Ovary (tissue), 7 donors: ENCODE measurements at regions not wholly inside any gene's neighbourhood (a gene's known extent, or its start where the extent isn't known, plus 50 kb on each side); places are given as distances from the start of the nearest gene placed in this dataset.

Experiments used
- DNase-seq, 5 donors: peaks; one replicate each; pipeline ENCODE4 v3.0.0-alpha.2; 2019 to 2020
- H3K27ac ChIP-seq, 2 donors: fragments of 200-600 bp; one replicate each; pipeline versions ENCODE4 v1.5.1 to v1.8.0; 2019 to 2022
- H3K27me3 ChIP-seq: fragments of 200-600 bp; one replicate; pipeline ENCODE4 v1.8.0; 2022
- H3K36me3 ChIP-seq: fragments of 200-600 bp; sonication (generic); one replicate; pipeline ENCODE4 v1.5.1; 2019
- H3K4me1 ChIP-seq: one replicate; pipeline ENCODE4 v1.8.1; 2013; ENCODE audit warnings: mild to moderate bottlenecking, moderate library complexity; ENCODE audit not compliant: insufficient read depth
- H3K4me3 ChIP-seq: fragments of 200-600 bp; sonication (generic); one replicate; pipeline ENCODE4 v1.5.1; 2017
- H3K9me3 ChIP-seq, 2 donors: fragments of 200-600 bp in 1 of 2; sonication (generic) in 1 of 2; one replicate each; pipeline versions ENCODE4 v1.5.1 to v1.8.1; 2013 to 2019; ENCODE audit warnings: mild to moderate bottlenecking in 1 of 2, moderate library complexity in 1 of 2
- CTCF ChIP-seq, 3 donors: fragments of 450-650 bp in 2 of 3; fragments of 200-600 bp in 1 of 3; IDR thresholded peaks; one replicate each; pipeline versions ENCODE4 v1.5.1 to v1.8.0; 2016 to 2022; ENCODE audit warnings: antibody characterized with exemption in 3 of 3, mild to moderate bottlenecking in 1 of 3
- EP300 ChIP-seq: sonication (generic); formaldehyde crosslinking; IDR thresholded peaks from one replicate; pipeline ENCODE4 v1.6.1; 2017; ENCODE audit warnings: antibody characterized with exemption
- POLR2A ChIP-seq: fragments of 450-650 bp; IDR thresholded peaks from one replicate; pipeline ENCODE4 v1.6.1; 2017; ENCODE audit warnings: antibody characterized with exemption, mild to moderate bottlenecking, moderate library complexity
- WGBS, 3 donors: extraction: QIAGEN DNeasy Blood & Tissue Kit in 1 of 3; methylation state at CpG; one replicate each; pipeline versions ENCODE4 v1.1.5 to v1.1.7; 2013 to 2017; 5-methylcytosine and 5-hydroxymethylcytosine counted together
- intact Hi-C, 4 donors: fragments of 100-400 bp; cut with DNase I; formaldehyde crosslinking; loops; one replicate each; pipeline versions ENCODE4 v1.11.0 to v1.15.1; 2022 to 2023
- donor health status: DM: no; HTN: no; CAD: no; lungs with moderate emphysema.
- donor health status: DM: no; HTN: no; CAD: no.
- donor health status: Bipolar disorder and iron deficiency.
- donor health status: DM: no; HTN: no; CAD: no.
- donor health status: DM: yes; HTN: yes; CAD: no.

DNA sequence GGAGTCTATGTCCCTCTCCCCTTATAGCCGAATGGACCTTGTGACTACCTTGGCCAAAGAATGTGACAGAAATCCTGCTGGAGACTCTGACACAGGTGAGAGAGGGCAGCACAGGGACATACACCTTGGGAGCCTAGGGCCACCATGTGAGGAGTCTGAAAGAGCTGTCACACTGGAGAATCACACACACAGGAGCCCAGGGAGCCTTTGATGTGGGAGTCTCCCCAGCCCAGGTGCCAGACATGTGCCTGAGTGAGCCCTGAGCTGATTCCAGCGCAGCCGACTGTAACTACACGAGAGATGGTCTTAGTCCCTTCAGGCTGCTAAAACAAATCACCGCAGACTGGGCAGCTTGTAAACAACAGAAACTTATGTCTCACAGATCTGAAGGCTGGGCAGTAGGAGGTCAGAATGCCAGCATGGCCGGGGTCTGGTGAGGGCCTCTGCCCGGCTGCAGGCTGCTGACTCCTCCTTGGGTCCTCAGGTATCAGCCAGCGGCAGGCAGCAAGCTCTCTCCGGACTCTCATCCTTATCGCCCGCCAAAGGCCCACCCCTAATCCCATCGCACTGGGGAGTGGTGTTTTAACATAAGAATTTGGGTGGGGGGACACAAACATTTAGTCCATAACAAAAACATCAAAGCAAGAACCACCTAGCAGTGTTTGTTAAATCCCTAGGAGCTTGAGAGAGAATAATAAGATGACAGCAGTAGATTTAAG is 63.8 kb upstream of the GPR45 start:
- 39 to 46% (median 43%) methylated on average over 12 of the region's 12 CpGs for WGBS, 3 donors

DNA sequence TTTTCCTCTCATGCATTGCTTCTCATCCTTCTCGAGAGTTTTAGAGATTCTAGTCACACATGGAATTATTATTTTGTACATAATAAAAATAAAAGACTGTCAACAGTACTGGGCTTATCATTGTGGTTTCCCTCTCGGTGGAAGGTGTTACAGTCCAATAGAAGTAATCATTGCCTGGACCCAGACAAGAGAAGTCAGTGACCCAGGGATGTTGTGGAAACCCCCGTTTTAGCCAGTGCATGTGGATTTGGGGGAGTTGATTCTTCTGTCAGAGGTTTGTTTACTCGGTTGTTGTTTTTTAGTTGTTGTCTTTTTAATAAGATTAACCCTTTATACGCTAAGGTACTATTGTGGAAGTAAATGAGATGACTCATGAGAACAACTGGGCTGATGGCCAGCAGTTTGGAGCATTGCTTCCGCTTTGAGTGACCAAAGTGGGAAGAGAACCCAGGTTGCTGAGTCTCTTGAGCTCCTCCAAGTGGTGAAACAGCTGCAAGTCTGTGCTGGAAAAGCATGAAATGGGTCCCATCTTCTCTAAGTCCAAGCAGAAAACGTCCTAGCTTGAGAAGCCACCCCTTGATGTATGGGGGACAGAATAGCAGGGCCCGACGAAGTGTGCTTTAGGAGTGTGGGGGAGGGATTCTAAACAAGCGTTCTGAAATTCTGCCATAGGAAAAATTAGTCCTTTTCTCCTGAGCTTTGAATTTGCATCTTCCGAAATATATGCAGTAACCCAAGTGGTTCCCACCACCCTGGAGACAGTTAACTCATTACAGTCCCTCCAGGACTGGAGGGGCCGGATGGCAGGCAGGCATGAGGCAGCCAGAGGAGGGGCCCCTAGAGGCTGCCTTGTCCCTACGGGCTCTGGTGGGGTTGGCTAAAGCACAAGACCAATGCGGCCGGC is 61.8 kb upstream of the GPR45 start:
- TF ChIP-seq POLR2A (no peak), EP300 (no peak), CTCF (IDR thresholded peaks at IDR 0.05) (no peak)
- intact Hi-C loops = no loop called here
- H3K36me3 ChIP-seq = no peaks in the 10 kb centered on the region
- 43 to 56% (median 55%) methylated on average over 15 of the region's 15 CpGs for whole genome bisulfite sequencing, 3 donors
- no peaks in the 10 kb centered on the region for H3K4me1 ChIP-seq
- H3K27me3 ChIP-seq = no peaks in the 10 kb centered on the region
- DNase-seq = peak in 1 of 5 donors; percentile 17
- no peaks in the 10 kb centered on the region for H3K9me3 ChIP-seq
- H3K27ac ChIP-seq = no peak overlapping the region
- no peak overlapping the region for H3K4me3 ChIP-seq

More for the DNA sequence above, 63.8 kb upstream of the GPR45 start:
- no peaks in the 10 kb centered on the region for H3K27me3 ChIP-seq
- no peak overlapping the region for H3K27ac ChIP-seq
- DNase-seq = no peak
- H3K36me3 ChIP-seq = no peaks in the 10 kb centered on the region
- TF ChIP-seq EP300 (no peak), POLR2A (no peak), CTCF (IDR thresholded peaks at IDR 0.05) (no peak)
- intact Hi-C loops = no loop called here
- no peaks in the 10 kb centered on the region for H3K4me1 ChIP-seq
- no peak overlapping the region for H3K4me3 ChIP-seq
- no peaks in the 10 kb centered on the region for H3K9me3 ChIP-seq

- TF ChIP-seq POLR2A (no peak), EP300 (no peak), CTCF (IDR thresholded peaks at IDR 0.05) (no peak)
- WGBS, 3 donors = 65 to 69% (median 69%) methylated on average over 11 of the region's 11 CpGs
- Histone ChIP-seq H3K36me3 (no peaks in the 10 kb centered on the region), H3K4me1 (no peaks in the 10 kb centered on the region), H3K27me3 (no peaks in the 10 kb centered on the region), H3K27ac (no peak overlapping the region), H3K4me3 (no peak overlapping the region), H3K9me3 (no peaks in the 10 kb centered on the region)
- intact Hi-C loops = no loop called here
- DNase-seq = no peak
Observed at GRCh38 chr2:105180491-105180972, 61.0 kb upstream of the GPR45 start.

DNA sequence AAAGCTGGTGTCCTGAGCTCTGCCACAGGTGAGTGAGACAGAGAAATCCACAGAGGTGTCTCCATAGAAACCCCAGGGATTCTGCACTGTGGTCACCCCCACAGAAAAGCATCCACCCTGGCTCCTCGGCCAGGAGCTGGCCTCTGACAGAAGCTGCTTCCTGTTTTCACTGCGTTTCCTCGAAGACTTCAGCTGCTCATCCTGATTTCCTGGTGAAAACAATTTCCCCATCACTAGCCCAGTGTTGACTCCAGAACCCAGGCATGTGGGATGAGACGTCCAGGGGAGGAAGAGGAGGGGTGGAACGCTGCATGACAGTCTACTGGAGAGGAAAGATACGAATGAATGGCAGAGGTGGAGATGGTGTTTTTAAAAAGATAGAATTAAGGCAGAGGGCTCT is 60.3 kb upstream of the GPR45 start:
- Histone ChIP-seq H3K36me3 (no peaks in the 10 kb centered on the region), H3K4me3 (no peak overlapping the region), H3K4me1 (no peaks in the 10 kb centered on the region), H3K27me3 (no peaks in the 10 kb centered on the region), H3K9me3 (no peaks in the 10 kb centered on the region), H3K27ac (no peak overlapping the region)
- TF ChIP-seq CTCF (IDR thresholded peaks at IDR 0.05) = no peak
- TF ChIP-seq EP300 = no peak
- TF ChIP-seq POLR2A = no peak
- intact Hi-C loops = no loop called here
- 10 to 31% (median 14%) methylated on average over 6 of the region's 6 CpGs for WGBS, 3 donors
- DNase-seq = no peak
